ENCODE measurements at regions not wholly inside any gene's neighbourhood (a gene's known extent, or its start where the extent isn't known, plus 50 kb on each side); places are given as distances from the start of the nearest gene placed in this dataset.

GRCh38 chrX:118221733-118222132 is 105.1 kb upstream of the KLHL13 start:
- BruUV-seq (replicated peaks): no TSS peak
- Histone ChIP-seq H4K20me1 (replicated peaks; ENCODE audit: control insufficient read depth, insufficient read depth, low read length) (no peaks in the 10 kb centered on the region), H3K36me3 (ENCODE audit: control insufficient read depth, insufficient read depth, low read length) (no peaks in the 10 kb centered on the region), H3K79me2 (ENCODE audit: control insufficient read depth, insufficient read depth, low read length) (no peaks in the 10 kb centered on the region), H2AFZ (ENCODE audit: low read depth, low read length) (no peak overlapping the region), H3K4me2 (ENCODE audit: insufficient read depth, low read length) (no peak overlapping the region), H3K27me3 (ENCODE audit: control insufficient read depth in 2 of 2, insufficient read depth in 2 of 2, low read length in 2 of 2) (no peaks in the 10 kb centered on the region; a peak in 1 of 5 replicates), H3K9me1 (ENCODE audit: control insufficient read depth, insufficient read depth, low read length) (no peaks in the 10 kb centered on the region), H3K4me3 (no peak overlapping the region), H3K27ac (ENCODE audit: extremely low read depth, low read depth, low read length) (no peak overlapping the region), H3K9ac (ENCODE audit: insufficient read depth in 1 of 2, low read depth in 2 of 2, low read length in 2 of 2) (no peak overlapping the region), H3K4me1 (replicated peaks in 1 of 2; ENCODE audit: control insufficient read depth in 2 of 2, insufficient read depth in 2 of 2, low read length in 2 of 2) (no peaks in the 10 kb centered on the region), H3K9me3 (replicated peaks; ENCODE audit: control insufficient read depth, insufficient read depth, low read depth, low read length) (no peaks in the 10 kb centered on the region)
- no peak for FAIRE-seq
- TF ChIP-seq CHD2 (IDR thresholded peaks at IDR 0.05; ENCODE audit: low read depth, low read length) (no peak), HMGN3 (IDR thresholded peaks at IDR 0.05; ENCODE audit: borderline replicate concordance, extremely low read depth, insufficient read length, low read depth, low read length) (no peak), ESRRA (IDR thresholded peaks at IDR 0.05; ENCODE audit: borderline replicate concordance, low read depth) (no peak), ZNF263 (CRISPR knock-in tag; IDR thresholded peaks at IDR 0.05; ENCODE audit: borderline replicate concordance) (no peak), SRSF3 (IDR thresholded peaks at IDR 0.05; ENCODE audit: insufficient read depth, low read length) (no peak), ZNF717 (CRISPR knock-in tag; IDR thresholded peaks at IDR 0.05) (no peak), ELF4 (CRISPR knock-in tag; IDR thresholded peaks at IDR 0.05) (no peak), PCBP1 (IDR thresholded peaks at IDR 0.05; ENCODE audit: low read depth, low read length, poor library complexity, severe bottlenecking) (no peak), CBX1 (IDR thresholded peaks at IDR 0.05; ENCODE audit: low read depth) (no peak), ZKSCAN3 (CRISPR knock-in tag; IDR thresholded peaks at IDR 0.05) (no peak), ZBTB2 (IDR thresholded peaks at IDR 0.05) (no peak), FOXO4 (CRISPR knock-in tag; IDR thresholded peaks at IDR 0.05) (no peak)
- no peak for ATAC-seq
- in situ Hi-C loops (cut with MboI): no loop called here
- ChIA-PET POLR2A (interaction anchor here (1.0 kb wide), 1 partner anchor 10 kb away, joined by 3 read pairs; no protein-coding TSS in a partner anchor), CTCF (ENCODE audit: low intra/inter-chr PET ratio) (no interaction called here)
- intact Hi-C loops (cut with micrococcal nuclease): loop anchor here (10.0 kb wide), 1 partner anchor 107 kb away; the partner anchor contains the start of gene KLHL13
- no peak for DNase-seq (ENCODE audit: extremely low read depth in 1 of 4, low spot score in 3 of 4)
- WGBS (ENCODE audit: insufficient coverage, low coverage, missing lambda C conversion rate): 4% methylated on average over 3 of the region's 3 CpGs
